ENCODE measurements at regions not wholly inside any gene's neighbourhood (a gene's known extent, or its start where the extent isn't known, plus 50 kb on each side); places are given as distances from the start of the nearest gene placed in this dataset.

DNA sequence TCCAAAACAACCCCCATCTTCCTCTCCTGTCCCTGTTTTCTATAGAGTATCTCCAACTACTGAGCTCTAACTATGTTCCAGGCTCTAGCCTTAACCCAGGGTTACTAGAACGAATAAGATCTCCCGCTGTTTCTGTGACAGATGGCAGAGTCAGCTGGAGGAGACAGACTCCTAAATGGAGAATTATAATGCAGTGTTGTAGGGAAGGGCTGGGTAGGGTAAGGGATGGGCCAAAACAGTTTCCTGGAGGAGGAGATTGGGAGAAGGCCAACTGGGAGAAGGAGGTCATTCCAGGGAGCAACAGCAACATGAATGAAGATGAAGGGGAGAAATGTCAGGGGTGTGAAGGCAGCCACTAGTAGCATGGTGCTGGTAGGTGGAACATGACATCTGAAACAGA, 73.4 kb upstream of the ANO4 start:
- DNase-seq (ENCODE audit: low spot score in 2 of 2) (no peak), ATAC-seq (no peak)
- H3K27ac Mint-ChIP-seq: no peak overlapping the region
- no peaks in the 10 kb centered on the region for H3K9me3 Mint-ChIP-seq
- H3K36me3 Mint-ChIP-seq: no peaks in the 10 kb centered on the region

DNA sequence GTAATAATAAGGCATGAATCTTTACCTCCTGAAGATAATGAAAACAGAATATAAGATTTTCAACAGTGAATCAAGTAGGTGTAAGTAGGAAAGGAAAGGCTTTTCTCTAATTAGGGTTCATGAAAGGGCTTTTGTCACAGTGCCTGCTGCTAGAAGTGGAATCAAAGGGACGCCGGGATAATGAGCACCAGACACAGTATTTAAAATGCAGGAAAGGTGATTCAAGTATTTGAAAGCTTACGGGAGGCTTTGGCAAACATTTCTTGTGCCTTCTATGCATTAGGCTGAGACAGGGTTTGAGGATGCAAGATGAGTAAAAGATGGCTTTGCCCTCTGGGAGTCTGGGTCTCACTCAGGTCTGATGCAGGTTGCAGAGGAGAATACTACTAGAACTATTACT, 70.5 kb upstream of the ANO4 start:
- ATAC-seq (no peak), DNase-seq (ENCODE audit: low spot score in 2 of 2) (no peak)
- Mint-ChIP-seq H3K9me3 (no peaks in the 10 kb centered on the region), H3K36me3 (no peaks in the 10 kb centered on the region), H3K27ac (no peak overlapping the region)

DNA sequence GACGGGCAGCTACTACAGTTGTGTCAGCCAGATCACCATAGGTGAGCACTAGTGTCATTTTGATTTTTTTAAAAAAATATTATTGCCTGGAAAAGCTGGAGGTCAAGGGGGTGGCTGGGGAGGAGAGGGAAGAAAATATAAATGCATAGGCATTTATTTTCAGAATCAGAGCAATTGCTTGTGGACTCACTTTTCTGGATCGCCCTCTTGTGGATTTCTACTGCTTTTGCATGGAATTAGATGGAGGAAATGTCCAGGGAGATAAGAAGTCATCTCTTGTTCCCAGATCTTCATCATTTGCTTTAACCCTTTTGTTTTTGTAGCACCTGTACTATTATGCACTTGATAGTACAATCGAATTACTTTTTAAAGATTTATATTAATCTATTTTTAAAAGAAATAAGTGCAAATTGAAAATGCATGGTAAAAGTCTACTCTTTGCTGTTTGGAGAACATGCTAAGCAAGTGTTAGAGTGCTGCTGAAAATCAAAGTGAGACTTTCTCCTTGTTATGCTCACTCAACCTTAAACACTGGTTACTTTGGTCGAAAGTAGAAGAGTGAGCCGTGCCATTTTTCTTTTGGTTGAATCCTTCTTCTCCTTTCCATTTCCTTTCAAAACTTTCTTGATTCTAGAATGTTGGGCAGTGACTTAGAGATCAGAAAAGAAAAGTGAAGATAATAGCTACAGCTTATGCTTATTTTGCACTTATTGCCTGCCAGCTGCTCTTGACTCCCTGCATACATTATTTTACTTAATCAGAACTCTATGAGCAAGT, 60.6 kb upstream of the ANO4 start:
- no peak for ATAC-seq
- H3K27ac Mint-ChIP-seq: no peak overlapping the region
- H3K9me3 Mint-ChIP-seq: no peaks in the 10 kb centered on the region
- no peaks in the 10 kb centered on the region for H3K36me3 Mint-ChIP-seq
- no peak for DNase-seq (ENCODE audit: low spot score in 2 of 2)

DNA sequence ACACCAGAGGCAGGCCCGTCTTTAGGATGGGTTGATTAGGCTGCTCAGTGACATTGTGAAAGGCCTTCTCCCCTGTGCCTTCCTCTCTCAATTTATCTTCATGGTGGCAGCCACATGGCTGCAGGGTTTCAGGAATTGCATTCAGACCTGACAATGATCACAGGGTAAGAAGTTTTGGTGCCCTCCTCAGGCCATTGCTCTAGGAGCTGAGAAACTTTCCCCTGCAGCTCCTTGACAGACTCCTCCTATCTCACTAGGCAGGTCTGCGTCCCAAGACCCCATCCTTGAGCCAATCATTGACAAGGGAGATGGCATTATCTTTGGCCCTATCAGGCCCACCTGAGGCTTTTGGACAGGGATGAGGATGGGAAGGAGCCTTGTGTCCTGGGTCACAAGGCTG, 57.4 kb upstream of the ANO4 start:
- H3K36me3 Mint-ChIP-seq: no peaks in the 10 kb centered on the region
- no peaks in the 10 kb centered on the region for H3K9me3 Mint-ChIP-seq
- ATAC-seq (no peak), DNase-seq (ENCODE audit: low spot score in 2 of 2) (no peak)
- H3K27ac Mint-ChIP-seq: no peak overlapping the region

DNA sequence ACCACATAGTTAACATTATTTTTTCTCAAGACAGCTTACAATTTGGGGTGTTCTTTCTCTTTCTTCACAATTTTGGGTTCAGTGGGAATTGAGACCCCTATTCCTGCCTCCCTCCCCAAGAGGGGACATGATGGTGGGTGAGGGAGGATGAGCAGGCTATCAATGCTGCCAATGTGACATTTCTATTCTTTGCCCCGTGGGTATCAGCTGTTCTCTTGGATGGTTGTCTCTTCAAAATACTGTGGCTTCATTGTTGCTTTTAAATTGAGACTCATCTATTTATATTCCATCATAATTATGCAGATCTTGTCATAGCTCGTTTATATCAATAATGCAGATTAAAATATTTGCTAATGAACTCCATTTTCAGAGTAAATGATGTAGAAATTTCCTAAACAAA, 56.5 kb upstream of the ANO4 start:
- Mint-ChIP-seq H3K9me3 (no peaks in the 10 kb centered on the region), H3K36me3 (no peaks in the 10 kb centered on the region), H3K27ac (no peak overlapping the region)
- ATAC-seq: no peak
- DNase-seq (ENCODE audit: low spot score in 2 of 2): no peak

DNA sequence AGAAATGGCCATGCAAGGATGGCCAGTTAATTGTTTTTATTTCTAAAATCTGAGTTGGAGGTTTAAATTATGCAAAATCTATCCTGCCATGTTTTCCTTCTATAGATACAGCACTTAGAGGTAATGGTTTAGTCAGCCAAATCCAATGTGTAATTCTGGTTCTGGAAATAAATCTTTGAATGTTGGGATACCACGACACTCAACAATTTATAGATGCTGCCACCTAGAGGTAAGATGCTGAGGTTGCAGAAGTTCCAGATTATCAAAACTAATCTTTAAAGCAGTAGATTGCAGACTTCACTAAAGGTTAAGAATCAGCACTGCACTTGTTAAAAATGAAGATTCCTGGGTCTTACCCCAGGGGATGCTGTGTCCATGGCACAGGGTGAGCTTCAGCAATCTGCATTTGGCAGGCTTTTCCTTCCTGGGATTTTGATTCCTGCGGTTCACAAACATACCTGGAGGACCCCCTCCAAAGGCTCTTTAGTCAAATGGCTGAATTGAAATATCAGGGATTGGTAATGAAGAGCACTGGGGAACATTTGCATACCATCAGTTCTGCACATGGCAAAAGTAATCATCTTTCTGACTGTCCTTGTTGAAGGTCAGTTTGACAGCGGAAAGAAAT, 53.4 kb upstream of the ANO4 start:
- Mint-ChIP-seq H3K27ac (no peak overlapping the region), H3K9me3 (peaks cover 6 to 8% of the 10 kb centered on the region in 2 donors), H3K36me3 (no peaks in the 10 kb centered on the region)
- ATAC-seq (no peak), DNase-seq (ENCODE audit: low spot score in 2 of 2) (no peak)

DNA sequence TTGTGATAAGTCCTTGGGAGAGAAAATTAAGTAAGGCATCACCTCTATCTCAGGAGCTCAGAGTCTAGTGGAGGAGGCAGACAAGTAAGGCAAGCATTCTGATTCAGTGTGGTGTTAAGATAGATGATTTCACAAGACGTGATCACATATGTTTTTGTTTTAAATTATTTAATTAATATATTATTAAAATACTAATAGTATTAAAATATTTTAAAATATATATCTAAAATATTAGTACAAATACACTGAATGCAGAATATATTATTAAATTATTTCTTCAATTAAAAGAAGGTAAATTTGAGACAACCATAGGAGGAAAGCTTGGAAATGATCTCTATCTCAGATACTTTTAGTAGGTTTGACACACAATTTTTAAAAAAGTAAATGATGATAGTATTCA, 51.5 kb upstream of the ANO4 start:
- Mint-ChIP-seq H3K36me3 (no peaks in the 10 kb centered on the region), H3K27ac (no peak overlapping the region), H3K9me3 (peaks cover 6 to 8% of the 10 kb centered on the region in 2 donors)
- ATAC-seq (no peak), DNase-seq (ENCODE audit: low spot score in 2 of 2) (no peak)
